Glutamatergic neuron (in vitro differentiated cells): ENCODE measurements at regions not wholly inside any gene's neighbourhood (a gene's known extent, or its start where the extent isn't known, plus 50 kb on each side); places are given as distances from the start of the nearest gene placed in this dataset.

Experiments
- DNase-seq: peaks from one replicate; pipeline ENCODE4 v3.0.0; 2022
- H3K27ac Mint-ChIP-seq: one replicate; pipeline ENCODE4 v1.8.0; 2020; ENCODE audit warnings: mild to moderate bottlenecking, mixed read lengths, inconsistent platforms; ENCODE audit not compliant: unreplicated experiment
- H3K27me3 Mint-ChIP-seq: one replicate; pipeline ENCODE4 v1.8.0; 2020; ENCODE audit warnings: mild to moderate bottlenecking, moderate library complexity, mixed read lengths, inconsistent platforms; ENCODE audit not compliant: unreplicated experiment
- H3K36me3 Mint-ChIP-seq: one replicate; pipeline ENCODE4 v1.8.0; 2020; ENCODE audit warnings: mild to moderate bottlenecking, mixed read lengths, inconsistent platforms; ENCODE audit not compliant: unreplicated experiment
- H3K4me1 Mint-ChIP-seq: one replicate; pipeline ENCODE4 v1.8.0; 2020; ENCODE audit warnings: mild to moderate bottlenecking, low read depth, mixed read lengths, inconsistent platforms; ENCODE audit not compliant: unreplicated experiment
- H3K4me3 Mint-ChIP-seq: one replicate; pipeline ENCODE4 v1.8.0; 2020; ENCODE audit warnings: mild to moderate bottlenecking, mixed read lengths, inconsistent platforms; ENCODE audit not compliant: unreplicated experiment
- H3K9me3 Mint-ChIP-seq: one replicate; pipeline ENCODE4 v1.8.0; 2020; ENCODE audit warnings: mild to moderate bottlenecking, moderate library complexity, mixed read lengths, inconsistent platforms; ENCODE audit not compliant: unreplicated experiment
- CTCF ChIP-seq: fragments of 200-600 bp; sonication (generic); IDR thresholded peaks from one replicate; pipeline ENCODE4 v1.5.0; 2021; ENCODE audit not compliant: partially characterized antibody, unreplicated experiment

GRCh38 chr21:22138297-22139016 is 1140.2 kb downstream of the NCAM2 start:
- H3K9me3 Mint-ChIP-seq = no peaks in the 10 kb centered on the region
- DNase-seq = no peak
- H3K4me1 Mint-ChIP-seq = no peaks in the 10 kb centered on the region
- no peaks in the 10 kb centered on the region for H3K36me3 Mint-ChIP-seq
- H3K4me3 Mint-ChIP-seq = no peak overlapping the region
- H3K27me3 Mint-ChIP-seq = no peaks in the 10 kb centered on the region
- no peak overlapping the region for H3K27ac Mint-ChIP-seq
- TF ChIP-seq CTCF = no peak

GRCh38 chr21:22145545-22145944 is 1147.3 kb downstream of the NCAM2 start:
- H3K27me3 Mint-ChIP-seq = no peaks in the 10 kb centered on the region
- TF ChIP-seq CTCF = no peak
- DNase-seq = no peak
- no peaks in the 10 kb centered on the region for H3K4me1 Mint-ChIP-seq
- peaks cover 4% of the 10 kb centered on the region for H3K9me3 Mint-ChIP-seq
- no peak overlapping the region for H3K27ac Mint-ChIP-seq
- H3K36me3 Mint-ChIP-seq = peaks cover 5% of the 10 kb centered on the region
- no peak overlapping the region for H3K4me3 Mint-ChIP-seq

GRCh38 chr21:22154579-22155274 is 1156.5 kb downstream of the NCAM2 start:
- Mint-ChIP-seq H3K4me1 (no peaks in the 10 kb centered on the region), H3K4me3 (no peak overlapping the region), H3K9me3 (no peaks in the 10 kb centered on the region), H3K27me3 (no peaks in the 10 kb centered on the region), H3K36me3 (no peaks in the 10 kb centered on the region), H3K27ac (no peak overlapping the region)
- no peak for DNase-seq
- no peak for TF ChIP-seq CTCF

- peaks cover 2% of the 10 kb centered on the region for H3K27me3 Mint-ChIP-seq
- DNase-seq = no peak
- no peak overlapping the region for H3K4me3 Mint-ChIP-seq
- no peaks in the 10 kb centered on the region for H3K9me3 Mint-ChIP-seq
- no peak for TF ChIP-seq CTCF
- no peak overlapping the region for H3K27ac Mint-ChIP-seq
- no peaks in the 10 kb centered on the region for H3K36me3 Mint-ChIP-seq
- no peaks in the 10 kb centered on the region for H3K4me1 Mint-ChIP-seq
These were observed 1166.7 kb downstream of the NCAM2 start for GRCh38 chr21:22164912-22165311.

GRCh38 chr21:22174746-22175145 is 1176.5 kb downstream of the NCAM2 start:
- Mint-ChIP-seq H3K27ac (no peak overlapping the region), H3K4me3 (no peak overlapping the region), H3K36me3 (no peaks in the 10 kb centered on the region), H3K9me3 (no peaks in the 10 kb centered on the region), H3K27me3 (no peaks in the 10 kb centered on the region), H3K4me1 (no peaks in the 10 kb centered on the region)
- no peak for TF ChIP-seq CTCF
- no peak for DNase-seq
